ENCODE measurements at regions not wholly inside any gene's neighbourhood (a gene's known extent, or its start where the extent isn't known, plus 50 kb on each side); places are given as distances from the start of the nearest gene placed in this dataset.

DNA sequence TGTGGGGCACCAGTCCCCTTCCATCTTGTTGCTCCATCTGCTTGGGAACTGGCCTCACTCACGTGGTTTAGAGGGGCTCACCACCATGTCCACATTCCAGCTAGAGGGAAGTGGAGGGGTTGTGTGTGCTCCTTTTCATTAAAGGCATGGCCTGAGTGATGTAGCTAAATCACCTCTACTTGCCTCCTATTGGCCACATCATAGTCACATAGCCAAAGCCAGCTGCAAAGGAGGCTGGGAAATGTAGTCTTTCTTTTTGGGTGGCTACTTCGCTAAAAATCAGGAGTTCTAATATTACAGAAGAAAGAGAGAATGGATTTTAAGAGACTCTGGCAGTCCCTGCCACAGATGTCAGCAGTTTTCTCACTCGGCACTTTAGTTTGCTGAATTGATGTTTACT lies 63.0 kb upstream of the ALX4 start:
- TF ChIP-seq POLR2A (IDR thresholded peaks at IDR 0.05) (no peak), EP300 (IDR thresholded peaks at IDR 0.05) (no peak)
- TF ChIP-seq, protein P1, sequence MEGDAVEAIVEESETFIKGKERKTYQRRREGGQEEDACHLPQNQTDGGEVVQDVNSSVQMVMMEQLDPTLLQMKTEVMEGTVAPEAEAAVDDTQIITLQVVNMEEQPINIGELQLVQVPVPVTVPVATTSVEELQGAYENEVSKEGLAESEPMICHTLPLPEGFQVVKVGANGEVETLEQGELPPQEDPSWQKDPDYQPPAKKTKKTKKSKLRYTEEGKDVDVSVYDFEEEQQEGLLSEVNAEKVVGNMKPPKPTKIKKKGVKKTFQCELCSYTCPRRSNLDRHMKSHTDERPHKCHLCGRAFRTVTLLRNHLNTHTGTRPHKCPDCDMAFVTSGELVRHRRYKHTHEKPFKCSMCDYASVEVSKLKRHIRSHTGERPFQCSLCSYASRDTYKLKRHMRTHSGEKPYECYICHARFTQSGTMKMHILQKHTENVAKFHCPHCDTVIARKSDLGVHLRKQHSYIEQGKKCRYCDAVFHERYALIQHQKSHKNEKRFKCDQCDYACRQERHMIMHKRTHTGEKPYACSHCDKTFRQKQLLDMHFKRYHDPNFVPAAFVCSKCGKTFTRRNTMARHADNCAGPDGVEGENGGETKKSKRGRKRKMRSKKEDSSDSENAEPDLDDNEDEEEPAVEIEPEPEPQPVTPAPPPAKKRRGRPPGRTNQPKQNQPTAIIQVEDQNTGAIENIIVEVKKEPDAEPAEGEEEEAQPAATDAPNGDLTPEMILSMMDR (IDR thresholded peaks at IDR 0.05) = no peak
- H3K4me3 ChIP-seq = no peak overlapping the region
- no peak overlapping the region for H3K27ac ChIP-seq
- H3K4me1 ChIP-seq (ENCODE audit: insufficient read depth) = no peaks in the 10 kb centered on the region
- DNase-seq = no peak
- 64 to 81% (median 72%) methylated on average over 3 of the region's 3 CpGs for WGBS, 3 donors
- intact Hi-C loops (cut with DNase I) = no loop called here
- no peaks in the 10 kb centered on the region for H3K36me3 ChIP-seq
- no peaks in the 10 kb centered on the region for H3K27me3 ChIP-seq
- no peaks in the 10 kb centered on the region for H3K9me3 ChIP-seq

DNA sequence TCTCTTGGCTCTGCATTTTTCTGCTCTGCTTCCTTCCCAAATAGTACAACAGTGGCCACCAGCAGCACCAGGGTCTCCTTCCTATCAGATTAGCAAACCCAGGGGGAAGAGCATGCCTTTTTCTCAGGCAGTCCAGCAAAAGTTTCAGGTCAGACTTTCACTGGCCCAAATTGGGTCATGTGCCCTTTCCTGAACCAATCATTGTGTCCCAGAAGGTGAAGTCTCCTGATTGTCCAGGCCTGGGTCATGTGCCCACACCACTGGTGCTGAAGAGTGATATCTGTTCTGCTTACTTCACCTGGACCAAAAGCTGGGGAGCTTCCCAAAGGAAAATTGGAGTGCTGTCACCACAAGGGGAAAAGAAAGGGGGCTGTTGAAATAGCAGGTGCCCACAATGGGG lies 64.1 kb upstream of the ALX4 start:
- no peak for TF ChIP-seq POLR2A (IDR thresholded peaks at IDR 0.05)
- TF ChIP-seq EP300 (IDR thresholded peaks at IDR 0.05) = no peak
- TF ChIP-seq, protein P1 (IDR thresholded peaks at IDR 0.05) = no peak
- no peak for DNase-seq
- intact Hi-C loops (cut with DNase I) = no loop called here

DNA sequence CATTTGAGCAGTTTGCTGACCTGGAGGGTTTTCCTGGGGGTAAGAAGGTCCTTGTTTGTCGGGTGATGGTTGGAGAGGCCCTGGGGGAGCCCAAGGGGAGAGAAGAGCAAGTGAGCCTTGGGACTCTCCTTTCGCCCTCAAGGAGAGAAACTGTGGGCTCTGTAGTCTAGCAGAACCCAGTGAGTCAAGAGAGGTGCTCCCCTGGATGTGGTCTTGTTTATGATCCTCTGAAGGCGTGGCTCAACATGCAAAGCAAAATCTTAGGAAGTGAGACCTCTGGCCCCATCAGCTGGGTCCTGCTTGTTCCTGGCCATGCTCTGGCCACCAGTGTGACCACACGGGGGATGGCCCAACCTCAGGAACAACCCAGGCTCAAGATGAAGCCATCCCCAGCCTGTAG lies 66.5 kb upstream of the ALX4 start:
- DNase-seq = no peak
- H3K27me3 ChIP-seq = no peaks in the 10 kb centered on the region
- TF ChIP-seq, protein P1 (IDR thresholded peaks at IDR 0.05) = no peak
- no peak for TF ChIP-seq POLR2A (IDR thresholded peaks at IDR 0.05)
- TF ChIP-seq EP300 (IDR thresholded peaks at IDR 0.05) = no peak
- 78 to 92% (median 84%) methylated on average over 4 of the region's 4 CpGs for whole genome bisulfite sequencing, 3 donors
- intact Hi-C loops (cut with DNase I) = no loop called here
- H3K36me3 ChIP-seq = no peaks in the 10 kb centered on the region
- no peaks in the 10 kb centered on the region for H3K4me1 ChIP-seq (ENCODE audit: insufficient read depth)
- no peak overlapping the region for H3K4me3 ChIP-seq
- no peak overlapping the region for H3K27ac ChIP-seq
- H3K9me3 ChIP-seq = no peaks in the 10 kb centered on the region

More for the DNA sequence above, 64.1 kb upstream of the ALX4 start:
- H3K27ac ChIP-seq = no peak overlapping the region
- no peaks in the 10 kb centered on the region for H3K36me3 ChIP-seq
- H3K4me1 ChIP-seq (ENCODE audit: insufficient read depth) = no peaks in the 10 kb centered on the region
- H3K9me3 ChIP-seq = no peaks in the 10 kb centered on the region
- H3K4me3 ChIP-seq = no peak overlapping the region
- H3K27me3 ChIP-seq = no peaks in the 10 kb centered on the region

DNA sequence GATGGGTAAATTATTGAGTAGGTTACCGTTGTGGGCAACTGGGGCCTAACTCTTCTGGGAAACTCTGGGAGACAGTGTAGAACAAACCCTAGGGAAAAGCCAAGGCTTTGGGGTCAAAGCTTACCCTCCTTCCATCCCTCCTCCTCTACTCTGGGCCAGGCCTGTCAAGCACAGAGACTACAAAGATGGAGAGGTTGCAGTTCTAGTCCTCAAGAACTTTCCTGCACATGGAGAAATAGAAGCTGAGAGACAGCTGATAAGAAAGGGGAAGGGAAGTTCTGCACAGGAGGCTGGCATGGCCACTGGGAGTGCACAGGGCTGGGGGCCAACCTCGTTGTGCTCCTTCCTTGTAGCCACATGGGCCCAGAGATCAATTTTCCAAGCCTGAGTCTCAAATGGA lies 67.2 kb upstream of the ALX4 start:
- Histone ChIP-seq H3K27ac (no peak overlapping the region), H3K4me1 (ENCODE audit: insufficient read depth) (no peaks in the 10 kb centered on the region), H3K36me3 (no peaks in the 10 kb centered on the region), H3K27me3 (no peaks in the 10 kb centered on the region), H3K9me3 (no peaks in the 10 kb centered on the region), H3K4me3 (no peak overlapping the region)
- TF ChIP-seq EP300 (IDR thresholded peaks at IDR 0.05) (no peak), POLR2A (IDR thresholded peaks at IDR 0.05) (no peak)
- TF ChIP-seq, protein P1 (IDR thresholded peaks at IDR 0.05) = no peak
- WGBS, 3 donors = 64 to 80% (median 76%) methylated on average over 2 of the region's 2 CpGs
- no peak for DNase-seq
- intact Hi-C loops (cut with DNase I) = no loop called here

DNA sequence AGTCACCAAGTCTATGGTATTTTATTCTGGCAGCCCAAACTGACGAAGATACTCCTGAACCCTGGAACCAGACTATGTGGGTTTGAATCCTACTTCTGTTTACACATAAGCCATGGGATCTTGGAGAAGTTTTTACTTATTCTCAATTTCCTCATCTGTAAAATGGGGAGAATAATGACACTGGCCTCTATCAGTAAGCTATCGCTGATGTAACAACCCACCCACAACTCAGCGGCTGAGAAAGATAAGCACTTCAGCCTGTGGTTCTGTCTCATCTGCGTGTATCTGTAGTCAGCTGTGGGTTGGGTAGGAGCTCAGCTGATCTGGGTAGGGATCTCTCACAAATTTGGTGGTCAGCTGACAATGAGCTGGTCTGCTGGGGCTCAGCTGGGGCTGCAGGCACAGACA lies 68.0 kb upstream of the ALX4 start:
- TF ChIP-seq EP300 (IDR thresholded peaks at IDR 0.05) = no peak
- no peak for TF ChIP-seq POLR2A (IDR thresholded peaks at IDR 0.05)
- TF ChIP-seq, protein P1 (IDR thresholded peaks at IDR 0.05) = no peak
- Histone ChIP-seq H3K4me1 (ENCODE audit: insufficient read depth) (no peaks in the 10 kb centered on the region), H3K4me3 (no peak overlapping the region), H3K27me3 (no peaks in the 10 kb centered on the region), H3K27ac (no peak overlapping the region), H3K36me3 (no peaks in the 10 kb centered on the region), H3K9me3 (no peaks in the 10 kb centered on the region)
- DNase-seq = no peak
- intact Hi-C loops (cut with DNase I) = no loop called here
- 89 to 96% (median 91%) methylated on average over 4 of the region's 4 CpGs for WGBS, 3 donors

All from ovary (tissue), 7 donors.